HL-60 (cell line): ENCODE measurements at regions not wholly inside any gene's neighbourhood (a gene's known extent, or its start where the extent isn't known, plus 50 kb on each side); places are given as distances from the start of the nearest gene placed in this dataset.
"Not testable (repeated sequence)": the region's sequence is repeated elsewhere in the genome, so short reads cannot be mapped to it uniquely, and the experiment has no call there.

Source experiments
- CTCF ChIP-seq: IDR thresholded peaks from one replicate; pipeline ENCODE4 v1.5.1; 2011; ENCODE audit warnings: low read length, control low read depth, inconsistent platforms; ENCODE audit not compliant: insufficient read depth
- POLR2AphosphoS5 ChIP-seq: IDR thresholded peaks from 2 replicates; pipeline ENCODE4 v1.6.1; 2012; ENCODE audit warnings: low read depth

GRCh38 chr15:100774044-100774443, 105.6 kb upstream of the ALDH1A3 start:
- not testable (repeated sequence) for TF ChIP-seq CTCF, POLR2AphosphoS5
